ENCODE measurements at regions not wholly inside any gene's neighbourhood (a gene's known extent, or its start where the extent isn't known, plus 50 kb on each side); places are given as distances from the start of the nearest gene placed in this dataset.
"Not testable (repeated sequence)": the region's sequence is repeated elsewhere in the genome, so short reads cannot be mapped to it uniquely, and the experiment has no call there.

GRCh38 chr19:20273376-20273775, 106.4 kb downstream of the ZNF486 start:
- H3K9me3 ChIP-seq: peaks cover 0 to 3% of the 10 kb centered on the region in 2 donors
- DNase-seq (ENCODE audit: low spot score in 2 of 2): no peak
- TF ChIP-seq POLR2A (IDR thresholded peaks at IDR 0.05): no peak
- TF ChIP-seq POLR2AphosphoS5 (IDR thresholded peaks at IDR 0.05): no peak
- no peak for TF ChIP-seq CTCF (IDR thresholded peaks at IDR 0.05)
- intact Hi-C loops (cut with DNase I; ENCODE audit: low total_unique reads): no loop called here
- no peak overlapping the region for H3K27ac ChIP-seq
- no peaks in the 10 kb centered on the region for H3K36me3 ChIP-seq
- no peaks in the 10 kb centered on the region for H3K4me1 ChIP-seq
- H3K4me3 ChIP-seq: no peak overlapping the region
- no peaks in the 10 kb centered on the region for H3K27me3 ChIP-seq

GRCh38 chr19:20272627-20273010, 105.6 kb downstream of the ZNF486 start:
- H3K4me3 ChIP-seq; H3K27ac ChIP-seq; H3K9me3 ChIP-seq; H3K36me3 ChIP-seq; H3K27me3 ChIP-seq; DNase-seq (ENCODE audit: low spot score in 2 of 2); H3K4me1 ChIP-seq; intact Hi-C loops (cut with DNase I; ENCODE audit: low total_unique reads): not testable (repeated sequence)

- intact Hi-C loops (cut with DNase I; ENCODE audit: low total_unique reads); H3K27me3 ChIP-seq; H3K4me1 ChIP-seq; H3K4me3 ChIP-seq; H3K27ac ChIP-seq; H3K36me3 ChIP-seq; H3K9me3 ChIP-seq; DNase-seq (ENCODE audit: low spot score in 2 of 2): not testable (repeated sequence)
Observed at GRCh38 chr19:20271927-20272626, 105.1 kb downstream of the ZNF486 start.

GRCh38 chr19:20271215-20271926, 104.4 kb downstream of the ZNF486 start:
- Histone ChIP-seq H3K9me3 (peaks cover 0 to 3% of the 10 kb centered on the region in 2 donors), H3K4me3 (no peak overlapping the region), H3K27ac (no peak overlapping the region), H3K36me3 (no peaks in the 10 kb centered on the region), H3K27me3 (no peaks in the 10 kb centered on the region), H3K4me1 (no peaks in the 10 kb centered on the region)
- TF ChIP-seq CTCF (IDR thresholded peaks at IDR 0.05) (no peak), POLR2A (IDR thresholded peaks at IDR 0.05) (no peak), POLR2AphosphoS5 (IDR thresholded peaks at IDR 0.05) (no peak)
- intact Hi-C loops (cut with DNase I; ENCODE audit: low total_unique reads): no loop called here
- no peak for DNase-seq (ENCODE audit: low spot score in 2 of 2)

GRCh38 chr19:20269461-20269860, 102.4 kb downstream of the ZNF486 start:
- intact Hi-C loops (cut with DNase I; ENCODE audit: low total_unique reads): loop anchor here (10.0 kb wide), 1 partner anchor 1635 kb away; no protein-coding TSS in a partner anchor
- Histone ChIP-seq H3K4me3 (no peak overlapping the region), H3K9me3 (peaks cover 0 to 3% of the 10 kb centered on the region in 2 donors), H3K36me3 (no peaks in the 10 kb centered on the region), H3K27ac (no peak overlapping the region), H3K4me1 (no peaks in the 10 kb centered on the region), H3K27me3 (no peaks in the 10 kb centered on the region)
- no peak for TF ChIP-seq POLR2A (IDR thresholded peaks at IDR 0.05)
- TF ChIP-seq POLR2AphosphoS5 (IDR thresholded peaks at IDR 0.05): no peak
- TF ChIP-seq CTCF (IDR thresholded peaks at IDR 0.05): no peak
- no peak for DNase-seq (ENCODE audit: low spot score in 2 of 2)

- not testable (repeated sequence) for H3K9me3 ChIP-seq; DNase-seq (ENCODE audit: low spot score in 2 of 2); H3K27me3 ChIP-seq; H3K36me3 ChIP-seq; H3K27ac ChIP-seq; H3K4me3 ChIP-seq; H3K4me1 ChIP-seq
- intact Hi-C loops (cut with DNase I; ENCODE audit: low total_unique reads): loop anchor here (10.0 kb wide), 1 partner anchor 1643 kb away; no protein-coding TSS in a partner anchor
Observed at GRCh38 chr19:20261513-20261912, 94.5 kb downstream of the ZNF486 start.

GRCh38 chr19:20260738-20261137, 93.7 kb downstream of the ZNF486 start:
- not testable (repeated sequence) for H3K27ac ChIP-seq; H3K36me3 ChIP-seq; H3K27me3 ChIP-seq; DNase-seq (ENCODE audit: low spot score in 2 of 2); H3K4me1 ChIP-seq; H3K9me3 ChIP-seq; H3K4me3 ChIP-seq
- intact Hi-C loops (cut with DNase I; ENCODE audit: low total_unique reads): loop anchor here (10.0 kb wide), 1 partner anchor 1644 kb away; no protein-coding TSS in a partner anchor
